ENCODE measurements at regions not wholly inside any gene's neighbourhood (a gene's known extent, or its start where the extent isn't known, plus 50 kb on each side); places are given as distances from the start of the nearest gene placed in this dataset.

DNA sequence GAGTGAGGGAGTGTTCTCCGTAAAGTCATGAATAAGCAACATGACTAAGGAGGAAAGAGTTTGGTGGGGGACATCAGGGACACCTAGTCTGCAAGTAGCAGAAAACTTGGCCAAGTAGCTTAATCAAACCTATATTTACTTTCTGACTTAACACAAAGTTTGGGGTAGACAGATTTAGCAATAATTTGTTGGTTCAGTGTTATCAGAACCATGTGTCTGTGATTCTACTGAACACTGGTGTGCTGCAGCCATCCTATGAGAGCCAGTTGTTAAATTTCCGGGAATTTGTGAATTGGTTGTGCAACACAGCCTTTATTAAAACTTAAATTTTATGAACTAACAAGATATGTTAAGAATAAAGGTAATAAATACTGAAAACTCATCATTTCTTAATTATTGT, 469.3 kb downstream of the C4orf33 start:
- DNase-seq = no peak
- H3K79me2 ChIP-seq (ENCODE audit: insufficient read depth, low read length) = no peaks in the 10 kb centered on the region
- Mint-ChIP-seq H3K9me3 (peaks cover 0 to 3% (median 0%) of the 10 kb centered on the region in 7 donors), H3K27ac (no peak overlapping the region), H3K4me3 (no peak overlapping the region), H3K4me1 (peaks cover 2% of the 10 kb centered on the region), H3K27me3 (ENCODE audit: low read depth in 3 of 3) (peaks cover 0 to 2% (median 1%) of the 10 kb centered on the region in 3 donors), H3K36me3 (no peaks in the 10 kb centered on the region)
- intact Hi-C loops (cut with micrococcal nuclease) = no loop called here
- no peak overlapping the region for H3K9ac ChIP-seq (ENCODE audit: insufficient read depth, low read length, poor library complexity, severe bottlenecking)
- TF ChIP-seq, protein P1, sequence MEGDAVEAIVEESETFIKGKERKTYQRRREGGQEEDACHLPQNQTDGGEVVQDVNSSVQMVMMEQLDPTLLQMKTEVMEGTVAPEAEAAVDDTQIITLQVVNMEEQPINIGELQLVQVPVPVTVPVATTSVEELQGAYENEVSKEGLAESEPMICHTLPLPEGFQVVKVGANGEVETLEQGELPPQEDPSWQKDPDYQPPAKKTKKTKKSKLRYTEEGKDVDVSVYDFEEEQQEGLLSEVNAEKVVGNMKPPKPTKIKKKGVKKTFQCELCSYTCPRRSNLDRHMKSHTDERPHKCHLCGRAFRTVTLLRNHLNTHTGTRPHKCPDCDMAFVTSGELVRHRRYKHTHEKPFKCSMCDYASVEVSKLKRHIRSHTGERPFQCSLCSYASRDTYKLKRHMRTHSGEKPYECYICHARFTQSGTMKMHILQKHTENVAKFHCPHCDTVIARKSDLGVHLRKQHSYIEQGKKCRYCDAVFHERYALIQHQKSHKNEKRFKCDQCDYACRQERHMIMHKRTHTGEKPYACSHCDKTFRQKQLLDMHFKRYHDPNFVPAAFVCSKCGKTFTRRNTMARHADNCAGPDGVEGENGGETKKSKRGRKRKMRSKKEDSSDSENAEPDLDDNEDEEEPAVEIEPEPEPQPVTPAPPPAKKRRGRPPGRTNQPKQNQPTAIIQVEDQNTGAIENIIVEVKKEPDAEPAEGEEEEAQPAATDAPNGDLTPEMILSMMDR (IDR thresholded peaks at IDR 0.05) = no peak
- H3K9me3 ChIP-seq (replicated peaks in 1 of 2; ENCODE audit: control insufficient read depth in 1 of 2, insufficient read depth in 1 of 2, low read length in 2 of 2) = no peaks in the 10 kb centered on the region
- H4K20me1 ChIP-seq (ENCODE audit: insufficient read depth, low read length) = no peaks in the 10 kb centered on the region
- no peaks in the 10 kb centered on the region for H3K27me3 ChIP-seq (ENCODE audit: control insufficient read depth in 2 of 2, insufficient read depth in 2 of 2, low read length in 2 of 2)
- no peak overlapping the region for H3K4me3 ChIP-seq (replicated peaks in 1 of 3; ENCODE audit: low read depth in 2 of 3, low read length in 3 of 3)
- no peaks in the 10 kb centered on the region for H3K36me3 ChIP-seq (replicated peaks in 1 of 2; ENCODE audit: control insufficient read depth in 1 of 2, insufficient read depth in 2 of 2, low read length in 2 of 2)
- no peaks in the 10 kb centered on the region for H3K4me1 ChIP-seq (ENCODE audit: control insufficient read depth in 1 of 2, insufficient read depth in 2 of 2, low read length in 2 of 2)
- H3K4me2 ChIP-seq (replicated peaks; ENCODE audit: extremely low read depth, low read length, poor library complexity, severe bottlenecking) = no peak overlapping the region
- H3K27ac ChIP-seq (ENCODE audit: low read depth in 1 of 2, low read length in 2 of 2) = no peak overlapping the region
- WGBS (ENCODE audit: insufficient coverage) = 100% methylated on average over 1 of the region's 2 CpGs
- H2AFZ ChIP-seq (ENCODE audit: insufficient read depth, low read depth, low read length, poor library complexity, severe bottlenecking) = no peak overlapping the region

DNA sequence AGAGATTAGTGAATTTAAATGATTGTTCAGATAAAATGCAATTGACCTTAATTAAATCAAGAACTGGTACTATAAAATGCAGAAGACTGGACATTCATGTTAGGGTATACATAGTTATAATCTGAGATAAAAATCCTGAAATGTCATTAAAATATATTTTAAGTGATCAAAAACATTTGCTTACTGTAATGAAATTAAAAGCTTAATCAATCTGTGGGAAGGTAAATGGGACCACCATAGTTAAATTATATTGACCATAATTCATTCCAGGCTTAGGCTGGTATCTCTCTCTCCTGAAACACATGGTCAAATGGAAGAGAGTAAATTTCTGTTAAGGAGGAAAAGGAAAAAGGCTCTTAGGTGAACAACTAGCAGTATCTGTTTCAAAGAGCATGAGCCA, 474.4 kb downstream of the C4orf33 start:
- H2AFZ ChIP-seq (ENCODE audit: insufficient read depth, low read depth, low read length, poor library complexity, severe bottlenecking) = no peak overlapping the region
- no peaks in the 10 kb centered on the region for H3K27me3 ChIP-seq (ENCODE audit: control insufficient read depth in 2 of 2, insufficient read depth in 2 of 2, low read length in 2 of 2)
- no peaks in the 10 kb centered on the region for H4K20me1 ChIP-seq (ENCODE audit: insufficient read depth, low read length)
- no peak overlapping the region for H3K9ac ChIP-seq (ENCODE audit: insufficient read depth, low read length, poor library complexity, severe bottlenecking)
- no peaks in the 10 kb centered on the region for H3K79me2 ChIP-seq (ENCODE audit: insufficient read depth, low read length)
- peaks cover 0 to 4% of the 10 kb centered on the region in 2 donors for H3K9me3 ChIP-seq (replicated peaks in 1 of 2; ENCODE audit: control insufficient read depth in 1 of 2, insufficient read depth in 1 of 2, low read length in 2 of 2)
- no peaks in the 10 kb centered on the region for H3K4me1 ChIP-seq (ENCODE audit: control insufficient read depth in 1 of 2, insufficient read depth in 2 of 2, low read length in 2 of 2)
- Mint-ChIP-seq H3K27me3 (ENCODE audit: low read depth in 3 of 3) (peaks cover 0 to 3% (median 1%) of the 10 kb centered on the region in 3 donors), H3K27ac (no peak overlapping the region), H3K4me1 (peaks cover 2% of the 10 kb centered on the region), H3K36me3 (no peaks in the 10 kb centered on the region), H3K4me3 (no peak overlapping the region), H3K9me3 (peaks cover 0 to 6% (median 3%) of the 10 kb centered on the region in 7 donors)
- no peak overlapping the region for H3K4me2 ChIP-seq (replicated peaks; ENCODE audit: extremely low read depth, low read length, poor library complexity, severe bottlenecking)
- TF ChIP-seq, protein P1 (IDR thresholded peaks at IDR 0.05) = no peak
- no peak for DNase-seq
- H3K27ac ChIP-seq (ENCODE audit: low read depth in 1 of 2, low read length in 2 of 2) = no peak overlapping the region
- intact Hi-C loops (cut with micrococcal nuclease) = no loop called here
- no peak overlapping the region for H3K4me3 ChIP-seq (replicated peaks in 1 of 3; ENCODE audit: low read depth in 2 of 3, low read length in 3 of 3)
- H3K36me3 ChIP-seq (replicated peaks in 1 of 2; ENCODE audit: control insufficient read depth in 1 of 2, insufficient read depth in 2 of 2, low read length in 2 of 2) = no peaks in the 10 kb centered on the region
